IPS DF 4.7 (cell line): ENCODE measurements at regions not wholly inside any gene's neighbourhood (a gene's known extent, or its start where the extent isn't known, plus 50 kb on each side); places are given as distances from the start of the nearest gene placed in this dataset.

Experiments used
- DNase-seq: peaks from one replicate; pipeline ENCODE4 v3.0.0-alpha.2; 2013; ENCODE audit warnings: low spot score; ENCODE audit errors: extremely low read depth

- no peak for DNase-seq
Observed at GRCh38 chr2:145744541-145745386, 1224.8 kb upstream of the ZEB2 start.

DNA sequence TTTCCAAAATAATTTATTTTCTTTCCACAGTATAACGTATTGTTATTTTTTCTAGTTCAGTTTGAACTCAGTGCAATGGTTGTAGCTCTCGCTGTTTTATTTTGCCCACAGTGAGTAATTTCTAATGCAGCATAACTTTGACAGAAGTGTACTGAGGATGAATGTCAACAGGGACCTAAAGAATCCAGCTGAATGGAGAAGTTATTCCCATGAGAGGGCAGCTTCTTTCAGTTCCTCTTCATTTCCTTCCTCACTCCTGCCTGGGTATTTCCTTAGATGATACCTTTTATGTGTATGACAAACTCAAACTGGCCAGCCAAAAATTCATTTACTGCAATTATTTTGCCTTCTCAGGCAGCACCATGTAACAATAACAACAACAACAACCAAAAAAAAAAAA, 1223.1 kb upstream of the ZEB2 start:
- DNase-seq = no peak

DNA sequence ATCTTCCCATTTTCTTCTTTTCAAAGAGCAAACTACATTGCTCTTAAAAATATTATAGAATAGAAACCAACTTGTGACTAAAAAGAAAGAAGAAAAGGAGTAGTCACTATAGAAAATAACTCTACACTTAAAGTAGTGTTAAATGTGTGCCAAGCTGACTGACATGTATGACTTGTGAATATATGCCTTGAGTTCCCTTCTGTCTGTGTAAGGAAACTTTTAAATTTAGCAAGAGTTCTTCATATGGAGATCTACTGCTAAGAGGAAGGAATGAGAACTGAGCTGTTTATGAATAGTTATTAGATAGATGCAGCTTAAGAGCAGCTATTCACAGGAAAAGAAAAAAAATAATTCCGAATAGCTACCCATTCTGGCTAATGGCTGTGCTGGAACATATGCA, 1221.7 kb upstream of the ZEB2 start:
- DNase-seq = no peak

- no peak for DNase-seq
Observed at GRCh38 chr2:145741181-145741580, 1221.3 kb upstream of the ZEB2 start.

- DNase-seq = no peak
Observed at GRCh38 chr2:145740302-145740701, 1220.4 kb upstream of the ZEB2 start.

DNA sequence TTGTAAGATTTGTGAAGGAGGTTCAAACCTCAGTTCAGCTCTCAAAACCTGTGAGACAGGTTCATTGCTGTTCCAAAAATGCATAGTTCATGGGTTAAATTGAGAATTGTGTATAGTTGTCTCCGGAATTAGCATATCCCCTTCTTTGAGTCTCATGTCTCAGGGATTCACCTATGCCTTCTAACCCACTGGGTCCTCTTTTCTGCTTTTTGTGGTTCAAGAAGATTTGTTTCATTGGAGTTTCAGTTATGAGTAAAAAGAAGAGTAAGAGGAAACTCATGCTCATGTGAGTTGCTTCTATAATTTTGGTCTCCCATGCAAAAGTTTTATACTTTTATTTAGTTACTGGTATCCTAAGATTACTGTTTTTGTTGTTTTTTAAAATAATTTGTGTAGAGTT, 1219.8 kb upstream of the ZEB2 start:
- DNase-seq = no peak

DNA sequence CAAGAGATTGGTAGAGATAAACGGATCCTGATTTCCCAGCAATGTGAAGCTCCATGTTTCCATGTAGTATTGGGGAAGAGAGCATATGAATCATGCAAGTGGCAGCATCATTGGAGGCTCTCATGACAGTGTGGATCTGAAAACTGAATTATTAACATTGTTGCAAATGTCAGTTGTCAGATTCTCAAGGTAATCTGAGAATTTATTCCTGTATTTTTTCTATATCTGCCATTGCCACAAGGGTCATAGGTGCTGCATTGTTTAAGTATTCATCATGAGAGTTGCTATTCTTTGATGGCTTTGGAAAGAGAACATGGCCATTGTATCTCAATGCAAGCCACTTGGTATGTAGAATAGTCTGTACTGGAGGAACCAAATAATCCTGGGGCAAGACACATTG, 1217.0 kb upstream of the ZEB2 start:
- no peak for DNase-seq

- no peak for DNase-seq
Observed at GRCh38 chr2:145731467-145731866, 1211.5 kb upstream of the ZEB2 start.

- no peak for DNase-seq
Observed at GRCh38 chr2:145729993-145730770, 1210.3 kb upstream of the ZEB2 start.

DNA sequence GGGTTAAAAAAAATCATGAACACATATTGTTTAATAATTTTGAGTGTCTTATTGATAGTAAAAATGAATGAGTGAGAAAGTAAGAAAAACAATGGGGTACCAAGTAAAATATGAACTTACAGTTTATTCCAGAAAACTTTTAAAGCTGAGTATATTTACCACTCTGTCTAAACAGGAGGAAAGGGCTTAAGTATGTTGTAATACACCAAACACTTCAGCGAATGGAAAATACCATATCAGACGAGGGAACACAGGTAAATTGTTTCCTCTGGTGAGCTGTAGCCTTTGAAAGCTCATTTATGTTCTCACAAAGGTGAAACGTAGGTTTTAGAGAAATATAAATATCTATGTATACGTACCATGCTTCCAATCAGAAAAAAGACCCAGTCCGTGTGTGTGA, 1209.6 kb upstream of the ZEB2 start:
- no peak for DNase-seq

DNA sequence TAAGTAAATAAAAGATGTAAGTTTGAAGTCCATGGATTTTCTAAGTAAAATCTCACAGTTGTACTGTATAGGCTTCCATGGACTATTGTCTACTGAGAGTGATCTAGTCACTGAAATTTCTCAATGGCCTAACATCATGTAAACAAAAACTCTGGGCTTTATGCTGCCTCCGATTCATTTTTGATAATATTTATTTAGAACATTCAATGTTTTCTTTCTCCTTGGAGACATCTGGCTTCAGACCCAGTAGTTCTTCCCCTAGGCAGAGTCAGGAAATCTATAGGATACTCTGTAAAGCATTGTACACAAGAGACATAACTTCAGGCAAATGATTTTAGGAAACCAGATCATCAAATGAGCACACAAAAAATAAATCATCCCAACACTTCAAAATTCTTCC, 1208.6 kb upstream of the ZEB2 start:
- no peak for DNase-seq

- DNase-seq = no peak
Observed at GRCh38 chr2:145725876-145726275, 1206.0 kb upstream of the ZEB2 start.

- no peak for DNase-seq
Observed at GRCh38 chr2:145724311-145724898, 1204.5 kb upstream of the ZEB2 start.

- no peak for DNase-seq
Observed at GRCh38 chr2:145723872-145724271, 1204.0 kb upstream of the ZEB2 start.

- no peak for DNase-seq
Observed at GRCh38 chr2:145721681-145722080, 1201.8 kb upstream of the ZEB2 start.

DNA sequence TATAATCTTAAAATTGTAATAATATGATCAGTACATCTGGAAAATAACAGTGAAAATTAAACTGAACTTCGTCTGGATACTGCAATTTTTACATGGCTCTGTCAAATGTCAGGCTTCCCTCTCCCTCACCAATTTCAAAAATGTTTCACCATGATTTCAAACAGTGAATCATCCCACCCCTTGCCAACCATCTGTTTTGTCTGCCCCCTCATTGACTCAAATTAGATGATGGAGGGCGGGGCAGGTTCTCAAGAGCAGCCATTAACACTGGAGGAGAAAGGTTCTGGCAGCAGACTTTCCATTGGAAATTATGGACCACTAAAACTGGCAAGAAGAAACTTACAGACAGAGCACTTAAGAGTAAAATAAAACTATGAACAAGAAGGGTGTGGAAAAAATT, 1195.7 kb upstream of the ZEB2 start:
- no peak for DNase-seq

GRCh38 chr2:145710303-145710702, 1190.4 kb upstream of the ZEB2 start:
- DNase-seq = no peak

- DNase-seq = no peak
Observed at GRCh38 chr2:145702305-145702704, 1182.4 kb upstream of the ZEB2 start.

DNA sequence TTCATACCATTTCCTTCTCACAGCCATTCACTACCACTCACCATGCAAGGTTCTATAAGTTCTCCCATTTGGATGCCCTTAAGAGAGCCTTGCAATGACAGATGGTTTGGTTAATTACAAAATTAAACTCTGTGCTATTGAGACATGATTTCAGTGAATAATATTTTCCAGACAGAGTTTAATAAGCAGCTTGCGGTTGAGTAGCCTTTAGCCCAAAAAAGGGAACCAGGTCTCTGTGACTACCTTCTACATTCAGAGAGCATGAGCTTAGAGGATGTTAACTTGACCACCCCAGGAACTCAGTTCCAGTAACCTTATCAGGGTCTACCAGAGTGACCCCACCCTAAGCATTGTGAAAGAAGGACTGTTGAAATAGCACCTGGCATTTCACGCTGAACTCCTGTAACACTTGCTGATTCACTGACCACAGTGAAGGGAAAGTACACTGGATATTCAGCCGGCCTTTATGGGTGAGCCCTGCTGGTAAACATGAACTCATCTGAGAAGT, 1173.1 kb upstream of the ZEB2 start:
- no peak for DNase-seq

GRCh38 chr2:145691659-145692058, 1171.7 kb upstream of the ZEB2 start:
- no peak for DNase-seq

DNA sequence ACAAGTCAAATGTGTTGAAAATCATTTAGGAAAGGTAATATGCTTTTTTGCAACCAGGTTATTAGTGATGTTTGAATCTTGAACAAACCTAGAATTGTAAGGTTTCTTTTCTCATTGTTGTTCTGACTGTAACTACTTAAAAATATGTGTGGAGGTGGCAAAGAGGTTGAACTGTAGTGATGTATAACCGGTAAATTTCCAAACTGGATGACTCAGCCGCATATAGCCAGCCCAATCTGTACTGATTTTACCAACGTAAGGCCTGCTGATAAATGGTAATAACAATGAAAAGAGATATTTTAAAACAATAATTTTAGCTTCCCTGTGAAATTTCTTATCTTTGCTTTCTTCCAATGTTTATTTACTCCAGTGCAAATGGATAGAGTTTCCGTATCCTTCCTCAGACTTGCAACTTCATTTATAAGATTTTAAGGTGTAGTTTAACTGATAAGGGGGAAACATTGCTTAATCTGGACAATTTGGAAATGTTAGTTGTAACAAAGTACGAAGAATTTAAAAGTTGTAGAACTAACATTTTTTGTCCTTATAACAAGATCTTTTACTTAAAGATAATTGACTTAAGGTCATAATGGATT, 1170.4 kb upstream of the ZEB2 start:
- DNase-seq = no peak

- DNase-seq = no peak
Observed at GRCh38 chr2:145689277-145689676, 1169.4 kb upstream of the ZEB2 start.
